ENCODE measurements at regions not wholly inside any gene's neighbourhood (a gene's known extent, or its start where the extent isn't known, plus 50 kb on each side); places are given as distances from the start of the nearest gene placed in this dataset.
A peak's percentile ranks its signal among the peaks of the same experiment; 100 is the strongest.

- DNase-seq (ENCODE audit: low read depth, low spot score) = no peak
These were observed 146.7 kb upstream of the KLF14 start for GRCh38 chr7:130880668-130881067.

- DNase-seq (ENCODE audit: low read depth, low spot score) = no peak
These were observed 147.2 kb upstream of the KLF14 start for GRCh38 chr7:130881091-130881798.

- DNase-seq (ENCODE audit: low read depth, low spot score) = no peak
These were observed 147.8 kb upstream of the KLF14 start for GRCh38 chr7:130881799-130882141.

- no peak for DNase-seq (ENCODE audit: low read depth, low spot score)
These were observed 148.4 kb upstream of the KLF14 start for GRCh38 chr7:130882396-130882795.

GRCh38 chr7:130883928-130884327 lies 149.9 kb upstream of the KLF14 start:
- DNase-seq (ENCODE audit: low read depth, low spot score) = no peak

GRCh38 chr7:130884437-130885417 lies 150.7 kb upstream of the KLF14 start:
- DNase-seq (ENCODE audit: low read depth, low spot score) = no peak

- DNase-seq (ENCODE audit: low read depth, low spot score) = no peak
These were observed 152.6 kb upstream of the KLF14 start for GRCh38 chr7:130886438-130887135.

- no peak for DNase-seq (ENCODE audit: low read depth, low spot score)
These were observed 153.4 kb upstream of the KLF14 start for GRCh38 chr7:130887182-130887956.

GRCh38 chr7:130887957-130888371 lies 154.0 kb upstream of the KLF14 start:
- DNase-seq (ENCODE audit: low read depth, low spot score) = no peak

GRCh38 chr7:130888468-130888867 lies 154.5 kb upstream of the KLF14 start:
- no peak for DNase-seq (ENCODE audit: low read depth, low spot score)

GRCh38 chr7:130890176-130891020 lies 156.4 kb upstream of the KLF14 start:
- DNase-seq (ENCODE audit: low read depth, low spot score) = no peak

GRCh38 chr7:130891254-130892094 lies 157.5 kb upstream of the KLF14 start:
- DNase-seq (ENCODE audit: low read depth, low spot score) = peak; percentile 92

GRCh38 chr7:130893441-130893894 lies 159.5 kb upstream of the KLF14 start:
- no peak for DNase-seq (ENCODE audit: low read depth, low spot score)

GRCh38 chr7:130894146-130894908 lies 160.3 kb upstream of the KLF14 start:
- DNase-seq (ENCODE audit: low read depth, low spot score) = no peak

GRCh38 chr7:130894909-130895750 lies 161.1 kb upstream of the KLF14 start:
- DNase-seq (ENCODE audit: low read depth, low spot score) = no peak

GRCh38 chr7:130896051-130896881 lies 162.3 kb upstream of the KLF14 start:
- DNase-seq (ENCODE audit: low read depth, low spot score) = no peak
